Mucosa of descending colon (tissue), 3 donors: ENCODE measurements at regions not wholly inside any gene's neighbourhood (a gene's known extent, or its start where the extent isn't known, plus 50 kb on each side); places are given as distances from the start of the nearest gene placed in this dataset.
"Not testable (repeated sequence)": the region's sequence is repeated elsewhere in the genome, so short reads cannot be mapped to it uniquely, and the experiment has no call there.

Experiments
- ATAC-seq: fragments of 200-7000 bp; cut with Tn5 transposase; one replicate; pipeline ENCODE4 v1.9.1; 2020; ENCODE audit warnings: mild to moderate bottlenecking, moderate library complexity
- DNase-seq, 3 donors: peaks; one replicate each; pipeline ENCODE4 v3.0.0-alpha.2; 2020
- H3K36me3 ChIP-seq: fragments of 200-600 bp; one replicate; pipeline ENCODE4 v1.8.0; 2021; ENCODE audit warnings: low read depth, mild to moderate bottlenecking
- H3K4me1 ChIP-seq: fragments of 200-600 bp; one replicate; pipeline ENCODE4 v1.8.0; 2021; ENCODE audit warnings: low read depth, mild to moderate bottlenecking
- H3K4me3 ChIP-seq: fragments of 200-600 bp; one replicate; pipeline ENCODE4 v1.8.0; 2021; ENCODE audit warnings: mild to moderate bottlenecking
- H3K9me3 ChIP-seq: fragments of 200-600 bp; one replicate; pipeline ENCODE4 v1.8.0; 2021; ENCODE audit warnings: mild to moderate bottlenecking
- CTCF ChIP-seq: fragments of 200-600 bp; IDR thresholded peaks from one replicate; pipeline ENCODE4 v1.8.0; 2022; ENCODE audit warnings: antibody characterized with exemption, mild to moderate bottlenecking
- intact Hi-C, 2 donors: fragments of 100-400 bp; cut with DNase I in 1 of 2; cut with micrococcal nuclease in 1 of 2; formaldehyde crosslinking; loops; one replicate each; pipeline versions ENCODE4 v1.11.0 to v1.11.1; 2022; cut with DNase I, micrococcal nuclease
- donor health status: DM: no; HTN: no; CAD: no; lungs with moderate emphysema.
- donor health status: DM: no; HTN: no; CAD: no.
- donor health status: DM: no; HTN: yes; CAD: no.

- peaks cover 14% of the 10 kb centered on the region for H3K9me3 ChIP-seq
- H3K4me3 ChIP-seq, result no peak overlapping the region
- no peak for DNase-seq
- intact Hi-C loops, result no loop called here
- no peak for TF ChIP-seq CTCF
- no peaks in the 10 kb centered on the region for H3K36me3 ChIP-seq
- H3K4me1 ChIP-seq, result no peaks in the 10 kb centered on the region
- ATAC-seq, result no peak
Observed at GRCh38 chr3:20280257-20280656, 94.3 kb upstream of the SGO1 start.

- intact Hi-C loops, DNase-seq, ATAC-seq, H3K4me1 ChIP-seq, H3K36me3 ChIP-seq, H3K4me3 ChIP-seq, H3K9me3 ChIP-seq: not testable (repeated sequence)
Observed at GRCh38 chr3:20265977-20266376, 80.0 kb upstream of the SGO1 start.

- intact Hi-C loops, result no loop called here
- no peak for ATAC-seq
- Histone ChIP-seq H3K4me3 (no peak overlapping the region), H3K4me1 (no peaks in the 10 kb centered on the region), H3K36me3 (no peaks in the 10 kb centered on the region), H3K9me3 (peaks cover 7% of the 10 kb centered on the region)
- no peak for DNase-seq
- TF ChIP-seq CTCF, result no peak
Observed at GRCh38 chr3:20264900-20265567, 79.0 kb upstream of the SGO1 start.

GRCh38 chr3:20258371-20258770 is 72.4 kb upstream of the SGO1 start:
- no peaks in the 10 kb centered on the region for H3K9me3 ChIP-seq
- no peaks in the 10 kb centered on the region for H3K36me3 ChIP-seq
- DNase-seq (no peak), ATAC-seq (no peak)
- H3K4me1 ChIP-seq, result no peaks in the 10 kb centered on the region
- intact Hi-C loops, result no loop called here
- H3K4me3 ChIP-seq, result no peak overlapping the region
- no peak for TF ChIP-seq CTCF

GRCh38 chr3:20256144-20256543 is 70.1 kb upstream of the SGO1 start:
- no peak for DNase-seq
- no peak overlapping the region for H3K4me3 ChIP-seq
- no peak for TF ChIP-seq CTCF
- H3K4me1 ChIP-seq, result no peaks in the 10 kb centered on the region
- intact Hi-C loops, result no loop called here
- no peaks in the 10 kb centered on the region for H3K9me3 ChIP-seq
- no peak for ATAC-seq
- H3K36me3 ChIP-seq, result no peaks in the 10 kb centered on the region

GRCh38 chr3:20254268-20255117 is 68.5 kb upstream of the SGO1 start:
- ATAC-seq (no peak), DNase-seq (no peak)
- no peaks in the 10 kb centered on the region for H3K36me3 ChIP-seq
- H3K4me3 ChIP-seq, result no peak overlapping the region
- no peaks in the 10 kb centered on the region for H3K9me3 ChIP-seq
- intact Hi-C loops, result no loop called here
- H3K4me1 ChIP-seq, result no peaks in the 10 kb centered on the region
- no peak for TF ChIP-seq CTCF
